Caco-2 (cell line): ENCODE measurements at regions not wholly inside any gene's neighbourhood (a gene's known extent, or its start where the extent isn't known, plus 50 kb on each side); places are given as distances from the start of the nearest gene placed in this dataset.

ENCODE experiments used
- BruUV-seq: library from RNA; stranded (reverse); fragments of 400-500 nt; replicated peaks from 2 replicates; lab custom pipeline; 2021; lab: Mats Ljungman, UMichigan
- CTCF ChIA-PET: fragments of 300-600 bp; sonication (Branson Sonifier 250); formaldehyde crosslinking; loops from one replicate; lab custom pipeline; 2022; ENCODE audit warnings: antibody characterized with exemption; lab: Charles Lee
- POLR2A ChIA-PET: fragments of 300-600 bp; sonication (Branson Sonifier 250); formaldehyde crosslinking; loops from one replicate; lab custom pipeline; 2022; ENCODE audit warnings: antibody characterized with exemption; lab: Charles Lee
- DNase-seq, 2 experiments: peaks; one replicate each; pipeline versions ENCODE4 v3.0.0 to v3.0.0-alpha.2; 2020 to 2022
- H3K27me3 ChIP-seq: replicated peaks from 2 replicates; pipeline ENCODE4 v1.6.0; 2011; ENCODE audit warnings: low read length; ENCODE audit not compliant: control insufficient read depth, insufficient read depth
- H3K36me3 ChIP-seq: 2 replicates; pipeline ENCODE4 v1.5.1; 2011; ENCODE audit warnings: low read length; ENCODE audit not compliant: control insufficient read depth, insufficient read depth
- H3K4me1 ChIP-seq: fragments of 250-450 bp; sonication (Bioruptor Pico); 2 replicates; pipeline ENCODE4 v1.5.1; 2020; ENCODE audit warnings: mild to moderate bottlenecking
- H3K4me3 ChIP-seq: 2 replicates; pipeline ENCODE4 v1.5.1; 2011; ENCODE audit warnings: low read depth, mild to moderate bottlenecking, control low read depth, low read length
- H3K9me3 ChIP-seq: fragments of 250-450 bp; sonication (Bioruptor Pico); 2 replicates; pipeline ENCODE4 v1.5.1; 2020; ENCODE audit warnings: mild to moderate bottlenecking, moderate library complexity
- H3K27ac Mint-ChIP-seq: one replicate; pipeline ENCODE4 v1.8.0; 2022; ENCODE audit warnings: mixed read lengths; ENCODE audit not compliant: unreplicated experiment
- H3K27me3 Mint-ChIP-seq: one replicate; pipeline ENCODE4 v1.8.0; 2022; ENCODE audit warnings: mixed read lengths; ENCODE audit not compliant: insufficient read depth, unreplicated experiment
- H3K36me3 Mint-ChIP-seq: one replicate; pipeline ENCODE4 v1.8.0; 2022; ENCODE audit warnings: mild to moderate bottlenecking, mixed read lengths; ENCODE audit not compliant: insufficient read depth, unreplicated experiment
- H3K4me1 Mint-ChIP-seq: one replicate; pipeline ENCODE4 v1.8.0; 2022; ENCODE audit warnings: low read depth, mixed read lengths; ENCODE audit not compliant: unreplicated experiment
- H3K4me3 Mint-ChIP-seq: one replicate; pipeline ENCODE4 v1.8.0; 2022; ENCODE audit warnings: mild to moderate bottlenecking, moderate library complexity, mixed read lengths; ENCODE audit not compliant: unreplicated experiment
- H3K9me3 Mint-ChIP-seq: one replicate; pipeline ENCODE4 v1.8.0; 2022; ENCODE audit warnings: mixed read lengths; ENCODE audit not compliant: unreplicated experiment
- CTCF ChIP-seq, 2 experiments: fragments of 200-600 bp in 1 of 2; IDR thresholded peaks; 1 replicate in 1 of 2; 2 replicates in 1 of 2; pipeline versions ENCODE4 v1.5.1 to v1.8.0; 2011 to 2022; ENCODE audit warnings: antibody characterized with exemption in 1 of 2, control low read depth in 1 of 2, inconsistent platforms in 1 of 2, low read depth in 1 of 2, low read length in 1 of 2, mild to moderate bottlenecking in 1 of 2, moderate library complexity in 1 of 2; ENCODE audit not compliant: insufficient read depth in 1 of 2, severe bottlenecking in 1 of 2, unreplicated experiment in 1 of 2
- intact Hi-C: fragments of 100-400 bp; cut with micrococcal nuclease; formaldehyde crosslinking; loops from one replicate; pipeline ENCODE4 v1.10.0; 2022; ENCODE audit not compliant: unreplicated experiment

GRCh38 chr10:130898381-130898780 lies 413.1 kb downstream of the TCERG1L start:
- no peaks in the 10 kb centered on the region for H3K9me3 ChIP-seq
- H3K4me3 Mint-ChIP-seq = no peak overlapping the region

GRCh38 chr10:130899856-130900255 lies 411.7 kb downstream of the TCERG1L start:
- Histone ChIP-seq H3K36me3 (no peaks in the 10 kb centered on the region), H3K27me3 (no peaks in the 10 kb centered on the region), H3K4me1 (no peaks in the 10 kb centered on the region), H3K9me3 (no peaks in the 10 kb centered on the region), H3K4me3 (no peak overlapping the region)
- TF ChIP-seq CTCF (IDR thresholded peaks at IDR 0.05; ENCODE audit: insufficient read depth in 1 of 2, low read depth in 1 of 2, low read length in 1 of 2, severe bottlenecking in 1 of 2, unreplicated experiment in 1 of 2) = no peak
- no peak overlapping the region for H3K27ac Mint-ChIP-seq
- peaks cover 4% of the 10 kb centered on the region for H3K27me3 Mint-ChIP-seq
- no peak for DNase-seq
- BruUV-seq = no TSS peak
- ChIA-PET CTCF (no interaction called here), POLR2A (no interaction called here)
- H3K36me3 Mint-ChIP-seq = no peaks in the 10 kb centered on the region
- no peak overlapping the region for H3K4me3 Mint-ChIP-seq
- no peaks in the 10 kb centered on the region for H3K9me3 Mint-ChIP-seq
- intact Hi-C loops = no loop called here
- H3K4me1 Mint-ChIP-seq = no peaks in the 10 kb centered on the region

More at GRCh38 chr10:130898381-130898780, 413.1 kb downstream of the TCERG1L start:
- ChIA-PET POLR2A (no interaction called here), CTCF (no interaction called here)
- no peaks in the 10 kb centered on the region for H3K36me3 ChIP-seq
- no peak for DNase-seq
- H3K4me3 ChIP-seq = no peak overlapping the region
- Mint-ChIP-seq H3K36me3 (no peaks in the 10 kb centered on the region), H3K9me3 (no peaks in the 10 kb centered on the region), H3K27me3 (peaks cover 4% of the 10 kb centered on the region), H3K27ac (no peak overlapping the region), H3K4me1 (no peaks in the 10 kb centered on the region)
- TF ChIP-seq CTCF (IDR thresholded peaks at IDR 0.05; ENCODE audit: insufficient read depth in 1 of 2, low read depth in 1 of 2, low read length in 1 of 2, severe bottlenecking in 1 of 2, unreplicated experiment in 1 of 2) = no peak
- intact Hi-C loops = no loop called here
- BruUV-seq = no TSS peak
- no peaks in the 10 kb centered on the region for H3K4me1 ChIP-seq
- H3K27me3 ChIP-seq = no peaks in the 10 kb centered on the region

- Histone ChIP-seq H3K4me3 (no peak overlapping the region), H3K36me3 (no peaks in the 10 kb centered on the region), H3K9me3 (no peaks in the 10 kb centered on the region), H3K4me1 (no peaks in the 10 kb centered on the region), H3K27me3 (no peaks in the 10 kb centered on the region)
- Mint-ChIP-seq H3K36me3 (no peaks in the 10 kb centered on the region), H3K4me1 (no peaks in the 10 kb centered on the region), H3K9me3 (no peaks in the 10 kb centered on the region), H3K27ac (no peak overlapping the region), H3K4me3 (no peak overlapping the region), H3K27me3 (peaks cover under 1% of the 10 kb centered on the region)
- DNase-seq = no peak
- BruUV-seq = no TSS peak
- CTCF ChIA-PET = no interaction called here
- intact Hi-C loops = no loop called here
- POLR2A ChIA-PET = no interaction called here
- no peak for TF ChIP-seq CTCF (IDR thresholded peaks at IDR 0.05; ENCODE audit: insufficient read depth in 1 of 2, low read depth in 1 of 2, low read length in 1 of 2, severe bottlenecking in 1 of 2, unreplicated experiment in 1 of 2)
Measured at GRCh38 chr10:130900441-130901160, 410.9 kb downstream of the TCERG1L start.
